HUES64 (cell line): ENCODE measurements at regions not wholly inside any gene's neighbourhood (a gene's known extent, or its start where the extent isn't known, plus 50 kb on each side); places are given as distances from the start of the nearest gene placed in this dataset.
A peak's percentile ranks its signal among the peaks of the same experiment; 100 is the strongest.

ENCODE experiments used
- H3K27ac ChIP-seq: 2 replicates; pipeline ENCODE4 v1.7.0; 2013; ENCODE audit warnings: low read depth, low read length, inconsistent platforms
- H3K27me3 ChIP-seq: 2 replicates; pipeline ENCODE4 v1.6.1; 2013; ENCODE audit warnings: mild to moderate bottlenecking, low read length; ENCODE audit not compliant: insufficient read depth
- H3K36me3 ChIP-seq: 2 replicates; pipeline ENCODE4 v1.6.1; 2013; ENCODE audit warnings: mild to moderate bottlenecking, low read length; ENCODE audit not compliant: insufficient read depth
- H3K4me1 ChIP-seq: 2 replicates; pipeline ENCODE4 v1.6.1; 2013; ENCODE audit warnings: mild to moderate bottlenecking, low read length, moderate library complexity; ENCODE audit not compliant: insufficient read depth
- H3K4me3 ChIP-seq: 2 replicates; pipeline ENCODE4 v1.5.1; 2013; ENCODE audit warnings: mild to moderate bottlenecking, low read length, moderate library complexity
- H3K9ac ChIP-seq: 2 replicates; pipeline ENCODE4 v1.6.1; 2013; ENCODE audit warnings: mild to moderate bottlenecking, low read depth, low read length
- H3K9me3 ChIP-seq: 2 replicates; pipeline ENCODE4 v1.6.1; 2013; ENCODE audit warnings: low read depth, low read length; ENCODE audit not compliant: insufficient read depth
- WGBS: fragments of 150-250, 120-280 bp; methylation state at CpG from one replicate; pipeline ENCODE4 v1.1.7; 2013; ENCODE audit warnings: missing lambda C conversion rate; 5-methylcytosine and 5-hydroxymethylcytosine counted together

DNA sequence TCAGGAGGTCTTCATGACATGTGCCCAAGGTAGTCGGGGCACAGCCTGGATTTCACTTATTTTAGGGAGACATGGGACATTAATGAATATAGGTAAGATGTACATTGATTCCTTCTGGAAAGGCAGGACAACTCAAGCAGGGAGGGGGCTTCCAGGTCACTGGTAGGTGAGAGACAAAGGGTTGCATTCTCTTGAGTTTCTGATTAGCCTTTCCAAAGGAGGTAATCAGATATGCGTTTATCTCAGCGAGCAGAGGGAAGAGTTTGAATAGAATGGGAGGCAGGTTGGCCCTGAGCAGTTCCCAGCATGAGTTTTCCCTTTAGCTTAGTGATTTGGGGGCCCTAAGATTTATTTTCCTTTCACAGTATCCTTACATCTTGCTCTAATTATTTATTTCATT is 443.8 kb upstream of the EEF2KMT start:
- H3K4me3 ChIP-seq, result no peak overlapping the region
- WGBS, result 38% methylated on average over 3 of the region's 3 CpGs
- no peaks in the 10 kb centered on the region for H3K27me3 ChIP-seq
- H3K27ac ChIP-seq, result peak overlapping the region; percentile 17; the same call in 1 of the 2 replicates
- peaks cover 10% of the 10 kb centered on the region for H3K4me1 ChIP-seq
- H3K36me3 ChIP-seq, result no peaks in the 10 kb centered on the region
- H3K9ac ChIP-seq, result no peak overlapping the region
- no peaks in the 10 kb centered on the region for H3K9me3 ChIP-seq

DNA sequence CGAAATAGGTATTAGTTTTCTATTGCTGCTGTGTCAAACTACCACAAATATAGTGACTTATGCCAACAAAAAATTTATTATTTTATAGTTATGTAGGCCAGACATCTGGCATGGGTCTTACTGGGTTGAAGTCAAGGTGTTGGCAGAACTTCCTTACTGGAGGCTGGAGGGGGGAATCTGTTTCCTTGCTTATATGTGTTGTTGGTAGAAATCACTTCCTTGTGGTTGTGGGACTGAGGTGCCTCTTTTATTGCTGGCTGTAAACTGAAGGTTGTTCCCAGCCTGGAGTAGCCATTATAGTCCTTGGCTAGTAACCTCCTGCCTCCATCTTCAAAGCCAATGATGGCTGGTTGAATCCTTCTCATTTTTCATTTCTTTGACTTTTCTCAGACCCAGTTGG is 439.8 kb upstream of the EEF2KMT start:
- Histone ChIP-seq H3K9me3 (peaks cover 10% of the 10 kb centered on the region; the same call in 1 of the 2 replicates), H3K4me3 (no peak overlapping the region), H3K36me3 (no peaks in the 10 kb centered on the region), H3K27me3 (no peaks in the 10 kb centered on the region), H3K27ac (no peak overlapping the region), H3K4me1 (peaks cover 10% of the 10 kb centered on the region), H3K9ac (no peak overlapping the region)
- WGBS, result 100% methylated on average over 1 of the region's 1 CpG

DNA sequence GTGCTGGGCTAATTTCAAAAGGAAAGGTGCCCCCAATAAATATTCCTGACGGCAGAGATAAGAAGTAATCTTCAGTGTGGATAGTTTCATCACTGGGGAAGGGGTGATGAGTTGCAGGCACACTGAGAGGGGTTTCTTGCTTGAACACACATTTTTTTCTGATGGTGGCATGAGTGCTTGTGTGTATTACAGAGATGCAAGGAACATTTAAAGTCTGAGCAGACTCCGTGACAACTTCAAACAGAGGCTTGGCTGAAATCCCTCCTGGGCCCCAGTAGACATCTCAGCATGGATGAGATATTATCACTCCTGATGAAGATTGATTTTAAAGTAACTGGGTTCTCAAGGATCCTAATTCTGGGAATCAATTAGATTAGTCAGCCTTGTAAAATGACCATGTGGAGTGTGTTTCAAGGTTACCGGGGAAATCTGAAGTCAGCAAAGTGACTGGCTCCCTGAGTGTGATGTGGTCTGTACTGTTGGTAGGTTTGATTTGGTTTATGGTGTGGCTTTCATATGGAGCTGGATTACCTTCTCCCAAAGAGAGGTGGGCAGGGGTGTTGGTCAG is 435.8 kb upstream of the EEF2KMT start:
- Histone ChIP-seq H3K36me3 (no peaks in the 10 kb centered on the region), H3K9ac (no peak overlapping the region)
- 90% methylated on average over 3 of the region's 3 CpGs for WGBS

DNA sequence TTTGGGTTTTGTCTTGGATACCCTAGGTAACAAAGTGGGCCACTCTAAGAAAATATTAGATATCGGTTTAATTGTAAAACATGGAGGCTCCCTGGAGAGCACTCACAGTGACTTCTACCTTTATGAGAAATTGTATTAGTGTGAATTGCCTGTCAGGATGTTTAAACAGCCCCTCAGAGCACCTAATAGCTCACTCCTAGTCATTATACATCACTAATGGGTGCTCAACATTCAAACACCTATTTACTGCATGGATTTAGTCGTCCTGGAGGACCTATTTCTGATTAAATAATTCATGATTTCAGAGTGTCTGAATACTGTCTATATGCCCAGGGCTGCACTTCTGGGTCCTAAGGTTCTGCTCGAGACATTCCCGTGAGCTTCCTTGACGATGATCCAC is 430.2 kb upstream of the EEF2KMT start:
- H3K27ac ChIP-seq, result no peak overlapping the region
- no peak overlapping the region for H3K9ac ChIP-seq
- H3K4me3 ChIP-seq, result no peak overlapping the region
- 98% methylated on average over 5 of the region's 5 CpGs for WGBS
- no peaks in the 10 kb centered on the region for H3K27me3 ChIP-seq
- H3K9me3 ChIP-seq, result no peaks in the 10 kb centered on the region
- H3K36me3 ChIP-seq, result no peaks in the 10 kb centered on the region
- H3K4me1 ChIP-seq, result peaks cover 3% of the 10 kb centered on the region; the same call in 1 of the 2 replicates

More for the DNA sequence above, 435.8 kb upstream of the EEF2KMT start:
- no peak overlapping the region for H3K27ac ChIP-seq
- H3K9me3 ChIP-seq, result peaks cover 10% of the 10 kb centered on the region; the same call in 1 of the 2 replicates
- no peaks in the 10 kb centered on the region for H3K4me1 ChIP-seq
- no peak overlapping the region for H3K4me3 ChIP-seq
- H3K27me3 ChIP-seq, result no peaks in the 10 kb centered on the region

DNA sequence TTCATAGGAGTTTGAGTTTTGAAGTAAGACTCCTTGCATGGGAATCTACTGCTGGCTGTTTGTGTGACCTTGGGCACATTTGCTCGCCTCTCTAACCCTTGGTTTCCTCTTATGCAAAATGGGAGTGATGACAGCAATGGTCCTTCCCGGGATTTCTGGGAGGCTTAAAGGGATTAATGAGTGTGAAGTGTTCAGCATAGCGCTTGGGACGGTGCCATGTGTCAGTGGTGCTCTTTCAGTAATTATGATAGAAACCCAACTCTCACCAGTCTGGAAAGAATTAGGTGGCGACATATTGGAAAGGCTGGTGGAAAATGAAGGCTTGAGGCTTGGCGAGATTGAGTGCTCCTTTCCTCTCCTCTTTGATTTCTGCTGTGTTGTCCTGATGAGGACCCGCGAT is 429.2 kb upstream of the EEF2KMT start:
- no peaks in the 10 kb centered on the region for H3K9me3 ChIP-seq
- no peaks in the 10 kb centered on the region for H3K36me3 ChIP-seq
- H3K4me1 ChIP-seq, result peaks cover 3% of the 10 kb centered on the region; the same call in 1 of the 2 replicates
- H3K27ac ChIP-seq, result no peak overlapping the region
- 98% methylated on average over 8 of the region's 8 CpGs for WGBS
- H3K27me3 ChIP-seq, result no peaks in the 10 kb centered on the region
- no peak overlapping the region for H3K4me3 ChIP-seq
- no peak overlapping the region for H3K9ac ChIP-seq

DNA sequence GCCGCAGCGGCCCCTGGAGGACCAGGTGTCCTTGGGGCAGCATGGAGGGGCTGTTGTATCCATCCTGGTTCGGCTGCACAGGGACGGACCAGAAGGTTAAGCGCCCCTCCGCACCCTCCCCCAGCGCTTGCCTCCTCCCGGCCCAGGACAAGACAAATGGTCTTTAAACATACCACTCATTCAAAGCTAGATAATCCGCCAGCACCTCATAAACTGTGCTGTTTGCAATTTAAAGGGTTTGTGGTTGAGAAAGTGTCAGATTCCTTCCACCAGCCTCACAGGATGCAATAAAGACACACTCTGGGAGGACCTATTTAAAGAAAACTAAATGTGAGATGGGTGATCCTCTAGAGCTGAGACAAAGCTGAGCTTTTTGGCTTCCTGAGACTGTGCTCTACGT is 426.2 kb upstream of the EEF2KMT start:
- no peak overlapping the region for H3K9ac ChIP-seq
- H3K27ac ChIP-seq, result no peak overlapping the region
- peaks cover 3% of the 10 kb centered on the region; the same call in 1 of the 2 replicates for H3K4me1 ChIP-seq
- H3K9me3 ChIP-seq, result no peaks in the 10 kb centered on the region
- H3K4me3 ChIP-seq, result no peak overlapping the region
- no peaks in the 10 kb centered on the region for H3K36me3 ChIP-seq
- H3K27me3 ChIP-seq, result no peaks in the 10 kb centered on the region
- WGBS, result 37% methylated on average over 9 of the region's 10 CpGs

DNA sequence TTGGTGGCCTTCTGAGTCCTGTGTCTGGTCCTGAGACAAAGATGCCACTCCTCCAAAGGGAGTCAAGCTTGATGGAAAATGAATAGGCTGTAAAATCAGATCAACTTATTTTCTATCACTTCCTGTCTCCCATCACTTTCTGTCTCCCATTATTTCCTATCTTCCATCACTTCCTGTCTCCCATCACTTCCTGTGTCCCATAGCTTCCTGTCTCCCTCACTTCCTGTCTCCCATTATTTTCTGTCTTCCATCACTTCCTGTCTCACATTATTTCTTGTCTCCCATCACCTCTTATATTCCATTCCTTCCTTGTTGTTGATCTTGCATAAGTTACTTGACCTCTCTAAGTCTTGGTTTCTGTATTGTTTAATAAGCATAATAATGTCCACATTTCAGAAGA is 418.5 kb upstream of the EEF2KMT start:
- Histone ChIP-seq H3K4me3 (no peak overlapping the region), H3K9me3 (no peaks in the 10 kb centered on the region), H3K27ac (no peak overlapping the region), H3K36me3 (no peaks in the 10 kb centered on the region), H3K27me3 (no peaks in the 10 kb centered on the region), H3K9ac (no peak overlapping the region), H3K4me1 (peaks cover 6% of the 10 kb centered on the region; the same call in 1 of the 2 replicates)

DNA sequence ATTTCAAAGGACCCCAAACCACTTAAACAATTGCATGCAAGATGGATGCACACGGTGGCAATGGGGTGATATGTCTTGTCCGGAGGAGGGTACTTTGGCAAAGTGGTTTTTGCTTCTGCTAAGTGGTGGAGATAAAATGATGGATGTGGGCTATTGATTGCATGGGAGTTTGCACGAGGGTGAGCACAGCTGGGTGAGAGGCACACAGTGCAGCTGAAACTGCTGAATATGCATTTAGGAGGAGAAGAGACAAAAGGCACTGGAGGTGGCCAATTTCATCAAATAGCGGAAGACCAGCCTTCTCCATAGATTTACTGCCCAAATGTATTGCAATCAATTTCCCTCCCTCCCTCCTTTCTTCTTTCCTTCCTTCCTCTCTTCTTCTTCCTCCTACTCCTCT is 414.4 kb upstream of the EEF2KMT start:
- no peak overlapping the region for H3K9ac ChIP-seq
- H3K27ac ChIP-seq, result no peak overlapping the region
- H3K4me3 ChIP-seq, result no peak overlapping the region
- no peaks in the 10 kb centered on the region for H3K36me3 ChIP-seq
- H3K4me1 ChIP-seq, result peaks cover 13% of the 10 kb centered on the region; the same call in 1 of the 2 replicates
- no peaks in the 10 kb centered on the region for H3K9me3 ChIP-seq
- H3K27me3 ChIP-seq, result no peaks in the 10 kb centered on the region
- 84% methylated on average over 4 of the region's 4 CpGs for WGBS

DNA sequence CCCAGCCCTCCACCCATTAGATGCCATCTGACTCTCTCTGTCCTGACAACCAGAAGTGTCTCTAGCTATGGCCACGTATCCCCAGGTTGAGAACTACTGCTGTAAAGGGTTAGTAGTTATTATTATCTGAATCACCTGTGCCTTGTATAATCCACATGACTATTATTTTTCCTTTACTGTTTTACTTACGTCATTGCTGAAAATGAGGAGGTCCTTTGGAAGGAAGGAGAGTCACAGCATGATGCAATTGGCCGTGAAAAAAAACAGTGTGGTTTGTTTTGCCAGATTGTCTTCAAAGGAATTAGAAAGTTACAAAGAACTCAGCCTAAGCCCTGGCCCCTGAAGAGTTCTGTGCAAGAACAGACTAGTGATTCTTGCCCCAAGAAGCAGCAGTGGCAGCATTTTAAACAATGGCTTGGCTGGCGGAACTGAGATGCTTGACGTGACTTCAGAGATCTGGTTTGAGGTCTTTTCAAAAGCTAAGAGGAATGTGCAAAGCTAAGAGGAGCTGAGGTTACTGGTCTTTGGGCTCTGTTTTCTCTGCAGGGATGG is 413.3 kb upstream of the EEF2KMT start:
- H3K4me3 ChIP-seq, result no peak overlapping the region
- no peaks in the 10 kb centered on the region for H3K27me3 ChIP-seq
- H3K9me3 ChIP-seq, result no peaks in the 10 kb centered on the region
- 60% methylated on average over 4 of the region's 5 CpGs for WGBS
- peak overlapping the region; percentile 9; the same call in 1 of the 2 replicates for H3K27ac ChIP-seq
- H3K4me1 ChIP-seq, result peaks cover 13% of the 10 kb centered on the region; the same call in 1 of the 2 replicates
- H3K36me3 ChIP-seq, result no peaks in the 10 kb centered on the region
- H3K9ac ChIP-seq, result no peak overlapping the region

DNA sequence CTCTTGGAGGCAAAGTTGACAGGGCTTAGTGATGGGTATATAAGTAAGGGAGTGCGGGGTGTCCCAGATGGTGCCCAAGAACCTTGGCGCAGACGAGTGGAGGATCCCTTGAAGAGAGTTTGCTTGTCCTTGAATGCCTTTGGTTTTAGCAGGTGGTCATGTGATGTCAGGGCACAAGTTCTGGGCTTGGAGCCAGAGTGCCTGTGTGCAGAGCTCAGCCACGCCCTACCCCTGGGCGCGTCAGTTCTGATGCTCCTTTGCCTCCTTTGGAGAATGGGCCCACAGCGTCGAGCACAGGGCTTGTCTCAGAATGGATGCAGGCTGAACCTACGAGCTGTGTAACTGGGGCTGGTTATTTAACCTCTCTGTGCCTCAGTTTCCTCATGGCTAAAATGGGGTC is 412.2 kb upstream of the EEF2KMT start:
- H3K4me3 ChIP-seq, result no peak overlapping the region
- peaks cover 13% of the 10 kb centered on the region; the same call in 1 of the 2 replicates for H3K4me1 ChIP-seq
- WGBS, result 95% methylated on average over 9 of the region's 9 CpGs
- no peaks in the 10 kb centered on the region for H3K9me3 ChIP-seq
- no peaks in the 10 kb centered on the region for H3K36me3 ChIP-seq
- H3K9ac ChIP-seq, result no peak overlapping the region
- H3K27ac ChIP-seq, result no peak overlapping the region
- no peaks in the 10 kb centered on the region for H3K27me3 ChIP-seq

DNA sequence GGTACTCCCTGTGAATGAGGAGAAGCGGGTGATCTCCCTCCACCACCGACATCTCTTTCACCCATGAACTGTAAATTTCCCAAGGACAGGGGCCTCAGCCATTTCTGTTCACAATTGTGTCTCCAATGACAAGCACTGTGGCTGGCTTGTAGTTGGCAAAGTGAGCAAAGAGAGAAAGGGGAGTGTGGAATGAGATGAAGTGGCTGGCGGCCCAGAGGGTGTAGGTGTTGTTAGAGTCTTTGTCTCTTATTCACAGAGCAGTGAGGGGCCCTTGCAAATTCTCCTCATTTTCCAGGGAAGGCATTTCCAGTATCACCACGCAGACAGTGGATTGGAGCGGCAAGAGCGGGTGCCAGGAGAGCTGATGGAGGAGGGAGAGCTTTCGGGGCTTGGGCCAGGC is 411.7 kb upstream of the EEF2KMT start:
- no peak overlapping the region for H3K27ac ChIP-seq
- no peaks in the 10 kb centered on the region for H3K36me3 ChIP-seq
- 99% methylated on average over 7 of the region's 7 CpGs for WGBS
- no peak overlapping the region for H3K4me3 ChIP-seq
- H3K27me3 ChIP-seq, result no peaks in the 10 kb centered on the region
- H3K9ac ChIP-seq, result no peak overlapping the region
- H3K4me1 ChIP-seq, result peaks cover 13% of the 10 kb centered on the region; the same call in 1 of the 2 replicates
- no peaks in the 10 kb centered on the region for H3K9me3 ChIP-seq
